Right lobe of liver (tissue), 4 donors: ENCODE measurements at regions not wholly inside any gene's neighbourhood (a gene's known extent, or its start where the extent isn't known, plus 50 kb on each side); places are given as distances from the start of the nearest gene placed in this dataset.

Experiments
- CTCF ChIP-seq, 4 donors: fragments of 200-600 bp in 3 of 4; fragments of 450-650 bp in 1 of 4; IDR thresholded peaks; one replicate each; pipeline versions ENCODE4 v1.5.1 to v1.8.0; 2016 to 2022; ENCODE audit warnings: antibody characterized with exemption in 4 of 4, mild to moderate bottlenecking in 2 of 4
- POLR2A ChIP-seq: fragments of 450-650 bp; IDR thresholded peaks from one replicate; pipeline ENCODE4 v1.6.1; 2017; ENCODE audit warnings: antibody characterized with exemption, mild to moderate bottlenecking
- donor health status: DM: no; HTN: no; CAD: no.
- donor health status: DM: no; HTN: no; CAD: no.
- donor health status: DM: no; HTN: yes; CAD: no.

DNA sequence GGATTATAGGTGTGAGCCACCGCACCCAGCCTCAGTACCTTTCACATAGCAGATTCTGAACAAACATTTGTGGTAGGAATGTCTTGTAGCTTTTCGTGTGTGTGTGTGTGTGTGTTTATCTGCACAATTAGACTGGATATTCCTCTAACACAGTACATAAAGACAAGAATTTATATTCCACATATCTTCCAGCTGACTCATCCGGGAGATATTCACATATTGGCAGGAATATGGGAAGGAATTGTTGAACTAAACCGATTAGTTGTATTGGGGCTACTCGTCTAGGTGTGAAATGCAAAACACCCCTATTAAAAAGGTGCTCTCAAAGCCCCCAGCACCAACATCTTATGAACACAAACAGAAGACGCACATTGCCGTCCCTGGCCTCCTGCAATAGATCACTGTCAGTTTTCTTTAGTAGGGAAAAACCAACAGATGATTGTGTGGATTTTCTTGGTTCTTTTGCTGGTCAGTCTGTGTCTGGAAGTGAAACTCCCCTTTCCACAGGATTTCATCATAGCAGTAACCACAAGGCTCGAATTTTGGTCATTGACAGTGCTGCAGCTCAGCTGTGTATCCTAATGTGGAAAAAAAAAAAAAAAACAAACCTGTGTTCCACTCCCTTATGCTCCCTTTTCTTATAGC is 208.5 kb upstream of the ACVR2A start:
- no peak for TF ChIP-seq CTCF (IDR thresholded peaks at IDR 0.05)
- no peak for TF ChIP-seq POLR2A
